Erythroblast (primary cell): ENCODE measurements at regions not wholly inside any gene's neighbourhood (a gene's known extent, or its start where the extent isn't known, plus 50 kb on each side); places are given as distances from the start of the nearest gene placed in this dataset.

Experiments used
- DNase-seq, 2 experiments: peaks; one replicate each; lab custom pipeline; 2025; lab: John Stamatoyannopoulos, UW
- GATA1 ChIP-seq: IDR thresholded peaks from 2 replicates; pipeline ENCODE4 v1.6.1; 2011; ENCODE audit warnings: low read depth, mild to moderate bottlenecking, control low read depth, low read length, moderate library complexity
- POLR2A ChIP-seq: IDR thresholded peaks from 2 replicates; pipeline ENCODE4 v1.6.1; 2011; ENCODE audit warnings: mild to moderate bottlenecking, low read length

DNA sequence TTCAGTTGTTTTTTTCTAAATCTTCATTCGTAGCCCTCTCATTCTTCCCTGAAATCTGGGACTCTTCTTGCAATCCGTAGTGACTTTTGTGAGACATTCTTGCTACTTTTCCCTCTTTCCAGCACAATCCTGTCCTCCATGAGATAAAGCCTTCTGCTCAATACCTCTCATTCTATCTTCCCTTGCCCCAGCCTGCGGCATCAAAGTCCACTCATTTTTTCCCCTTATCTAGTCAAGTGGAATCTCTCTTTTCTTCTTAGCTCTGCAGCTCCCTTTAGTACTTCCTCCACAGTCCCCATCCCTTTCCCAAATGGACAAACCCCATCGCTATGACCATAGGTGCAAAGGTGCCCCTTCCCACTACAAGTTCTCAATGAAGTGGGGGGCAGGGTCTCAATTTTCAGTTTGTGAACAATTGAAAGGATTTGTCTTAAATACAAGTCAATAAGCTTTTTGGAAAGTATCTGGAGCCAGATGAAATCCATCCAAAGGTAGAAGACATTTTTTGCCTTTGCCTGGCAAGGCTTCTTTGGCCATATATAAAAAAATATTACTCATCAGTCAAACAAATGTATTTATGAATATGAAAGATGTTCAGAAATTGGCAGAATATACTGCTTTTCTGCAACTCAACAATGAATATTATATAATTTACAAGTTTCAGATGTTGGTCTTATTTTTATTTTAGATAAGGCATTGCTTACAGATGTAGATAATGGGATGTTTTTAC lies 179.4 kb downstream of the SNAPC1 start:
- DNase-seq = no peak
- no peak for TF ChIP-seq GATA1
- TF ChIP-seq POLR2A = no peak

DNA sequence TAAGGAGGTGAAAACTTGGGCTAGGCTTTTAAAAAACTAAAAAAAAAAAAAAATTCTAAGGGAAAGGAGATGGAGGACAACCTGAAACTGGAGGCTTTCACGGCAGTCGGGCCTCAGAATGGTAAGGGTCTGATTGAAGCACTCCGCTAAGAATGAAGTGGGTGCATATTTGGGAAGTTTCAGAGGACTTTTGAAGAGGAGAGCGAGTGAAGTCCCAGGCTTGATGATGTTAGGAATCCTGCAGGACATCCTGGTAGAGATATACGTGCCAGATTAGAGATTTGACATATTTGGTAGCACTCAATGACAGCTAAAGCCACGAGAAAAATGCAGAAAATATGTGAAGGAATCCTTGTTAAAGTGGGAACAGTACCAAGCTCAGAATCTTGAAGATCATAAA lies 186.2 kb downstream of the SNAPC1 start:
- TF ChIP-seq POLR2A = no peak
- TF ChIP-seq GATA1 = no peak
- DNase-seq = no peak

DNA sequence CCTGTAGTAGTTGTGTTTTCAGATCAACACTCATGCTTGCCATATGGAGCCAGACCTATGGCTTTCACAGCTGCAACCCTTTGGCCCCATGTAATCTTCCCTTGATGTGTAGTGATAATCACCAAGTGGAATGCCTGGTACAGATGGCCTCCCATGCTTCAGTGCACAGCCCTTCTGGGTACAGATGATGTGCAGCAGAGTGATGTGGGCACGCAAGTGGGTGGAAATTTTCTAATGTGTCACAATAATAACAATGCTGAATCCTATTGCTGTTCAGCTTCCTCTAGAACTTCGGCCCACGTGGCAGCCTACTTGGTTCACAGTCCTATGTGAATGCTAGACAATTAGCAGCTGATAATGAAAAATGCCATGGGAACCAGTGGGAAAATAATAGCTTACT lies 188.1 kb downstream of the SNAPC1 start:
- TF ChIP-seq POLR2A = no peak
- no peak for DNase-seq

DNA sequence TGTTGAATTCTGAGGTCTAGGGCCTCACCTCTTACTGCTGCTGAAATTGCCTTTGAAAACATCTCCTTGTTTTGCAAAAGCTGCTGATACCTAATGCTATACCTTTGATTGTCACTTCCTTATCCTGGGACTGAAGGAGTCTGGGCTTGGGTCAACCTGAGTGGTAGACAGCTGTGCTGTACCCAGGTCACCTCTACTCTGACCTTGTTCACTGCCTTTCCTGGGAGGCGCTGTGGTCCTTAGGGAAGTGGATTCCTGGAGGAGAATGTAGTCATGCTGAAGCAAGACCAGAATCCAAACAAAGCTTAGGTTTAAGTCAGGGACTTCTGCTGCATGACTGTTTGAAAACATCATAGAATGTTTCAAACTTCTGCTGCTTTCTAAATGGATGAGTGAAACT lies 191.4 kb downstream of the SNAPC1 start:
- DNase-seq = no peak
- TF ChIP-seq GATA1 = no peak
- TF ChIP-seq POLR2A = no peak

- no peak for DNase-seq
- TF ChIP-seq POLR2A (no peak), GATA1 (no peak)
Measured at GRCh38 chr14:61954306-61954705, 192.1 kb downstream of the SNAPC1 start.

DNA sequence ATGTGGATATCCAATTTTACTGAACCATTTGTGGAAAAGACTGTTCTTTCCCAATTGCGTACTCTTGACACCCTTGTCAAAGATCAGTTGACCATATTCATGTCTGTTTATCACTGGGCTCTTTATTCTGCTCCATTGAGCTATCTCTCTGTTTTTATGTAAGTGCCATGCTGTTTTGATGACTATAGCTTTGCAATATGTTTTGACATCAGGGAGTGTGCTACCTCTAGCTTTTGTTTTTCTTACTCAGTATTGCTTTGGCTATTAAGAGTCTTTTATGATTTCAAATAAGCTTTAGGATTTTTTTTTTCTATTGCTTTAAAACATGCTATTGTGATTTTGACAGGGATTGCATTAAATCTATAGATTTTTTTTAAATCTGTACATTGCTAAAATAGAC lies 194.3 kb downstream of the SNAPC1 start:
- DNase-seq = no peak
- TF ChIP-seq POLR2A (no peak), GATA1 (no peak)

DNA sequence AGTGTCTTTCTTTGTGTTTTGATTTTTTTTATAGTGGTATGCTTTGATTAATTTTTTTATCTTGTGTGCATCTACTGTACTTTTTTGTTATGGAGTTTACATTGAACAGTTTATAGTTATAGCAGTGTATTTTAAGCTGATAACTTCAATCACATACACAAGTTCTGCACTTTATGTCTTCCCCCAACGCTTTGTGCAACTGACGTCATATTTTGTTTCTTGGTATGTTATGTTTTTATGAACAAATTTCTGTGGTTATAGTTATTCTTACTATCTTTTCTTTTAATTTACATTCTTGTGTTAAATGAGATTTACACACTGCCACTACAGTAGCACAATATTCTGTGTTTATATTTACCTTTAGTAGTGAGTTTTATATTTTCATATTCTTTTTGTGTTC lies 197.1 kb downstream of the SNAPC1 start:
- DNase-seq = no peak
- TF ChIP-seq POLR2A = no peak
- no peak for TF ChIP-seq GATA1

DNA sequence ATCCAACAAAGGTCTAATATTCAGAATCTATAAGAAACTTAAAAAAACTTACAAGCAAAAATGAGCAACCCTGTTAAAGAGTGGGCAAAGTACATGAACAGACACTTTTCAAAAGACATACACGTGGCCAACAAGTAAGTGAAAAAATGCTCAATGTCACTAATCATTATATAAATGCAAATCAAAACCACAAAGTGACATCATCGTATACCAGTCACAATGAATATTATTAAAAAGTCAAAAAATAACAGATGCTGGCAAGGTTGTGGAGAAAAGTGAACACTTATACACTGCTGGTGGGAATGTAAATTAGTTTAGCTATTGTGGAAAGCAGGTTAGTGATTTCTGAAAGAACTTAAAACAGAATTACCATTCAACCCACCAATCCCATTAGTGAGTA lies 199.1 kb downstream of the SNAPC1 start:
- DNase-seq = no peak
- TF ChIP-seq POLR2A (no peak), GATA1 (no peak)

DNA sequence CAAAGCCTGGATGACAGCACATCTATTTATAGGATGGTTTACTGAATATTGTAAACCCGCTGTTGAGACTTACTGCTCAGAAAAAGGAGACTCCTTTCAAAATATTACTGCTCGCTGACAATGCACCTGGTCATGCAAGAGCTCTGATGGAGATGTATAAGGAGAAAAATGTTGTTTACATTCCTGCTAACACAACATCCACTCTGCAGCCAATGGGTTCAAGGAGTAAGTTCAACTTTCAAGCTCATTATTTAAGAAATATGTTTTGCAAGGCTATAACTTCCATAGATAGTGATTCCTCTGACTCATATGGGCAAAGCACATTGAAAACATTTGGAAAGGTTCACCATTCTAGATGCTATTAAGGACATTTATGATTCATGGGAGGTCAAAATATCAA lies 201.7 kb downstream of the SNAPC1 start:
- no peak for DNase-seq
- no peak for TF ChIP-seq POLR2A
- no peak for TF ChIP-seq GATA1

DNA sequence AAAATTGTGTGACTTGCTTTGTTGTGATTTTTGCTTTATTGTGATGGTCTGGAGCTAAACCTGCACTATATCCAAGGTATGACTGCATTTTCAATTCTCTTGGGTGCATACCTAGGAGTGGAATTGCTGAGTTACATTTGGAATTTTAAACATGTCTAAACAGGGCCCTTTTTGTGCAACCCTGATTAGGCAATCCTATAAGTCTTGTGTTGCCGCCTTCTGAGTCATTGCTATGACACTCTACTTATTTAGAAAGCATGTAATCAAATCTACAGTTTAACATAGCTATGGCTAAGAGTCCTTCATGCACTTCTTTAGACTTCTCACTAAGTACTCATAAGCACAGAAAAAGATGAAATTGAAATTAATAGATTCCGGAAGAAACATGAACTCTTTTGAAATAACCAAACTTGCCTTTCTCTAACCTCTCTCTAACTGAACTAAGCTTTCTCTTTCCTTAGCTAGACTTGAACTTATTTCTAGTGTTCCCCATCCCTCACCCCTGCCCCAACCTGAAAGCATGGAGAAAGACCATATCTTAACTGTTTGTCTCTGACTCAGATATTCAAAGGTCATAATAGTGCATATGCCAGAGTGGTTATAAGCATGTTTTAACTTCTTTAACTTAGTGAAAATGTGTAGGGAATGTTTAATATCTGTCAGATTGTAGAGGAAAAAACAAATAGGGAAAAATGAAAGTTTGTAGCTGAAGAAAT lies 203.0 kb downstream of the SNAPC1 start:
- TF ChIP-seq POLR2A = no peak
- no peak for TF ChIP-seq GATA1
- DNase-seq = no peak

GRCh38 chr14:61968207-61968606 lies 206.0 kb downstream of the SNAPC1 start:
- no peak for DNase-seq
- TF ChIP-seq GATA1 = no peak
- TF ChIP-seq POLR2A = no peak

DNA sequence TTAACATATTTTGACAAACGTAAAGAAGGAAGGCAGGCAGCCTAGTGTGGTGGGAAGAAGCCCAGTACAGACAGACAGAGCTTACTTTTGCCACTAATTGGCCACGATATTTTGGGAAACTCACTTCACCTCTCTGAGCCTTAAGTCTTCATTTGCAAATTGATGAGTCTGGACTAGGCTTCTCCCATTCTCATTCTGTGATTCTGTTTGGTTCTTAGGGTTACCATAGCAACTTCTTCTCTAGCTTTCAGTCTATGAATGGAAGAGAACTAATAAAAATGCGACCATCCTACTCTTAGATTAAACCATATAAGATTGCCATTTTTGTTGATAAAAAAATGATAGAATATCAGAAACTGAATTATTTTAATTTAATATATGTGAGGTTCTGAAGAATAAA lies 210.5 kb downstream of the SNAPC1 start:
- TF ChIP-seq GATA1 = no peak
- no peak for DNase-seq

DNA sequence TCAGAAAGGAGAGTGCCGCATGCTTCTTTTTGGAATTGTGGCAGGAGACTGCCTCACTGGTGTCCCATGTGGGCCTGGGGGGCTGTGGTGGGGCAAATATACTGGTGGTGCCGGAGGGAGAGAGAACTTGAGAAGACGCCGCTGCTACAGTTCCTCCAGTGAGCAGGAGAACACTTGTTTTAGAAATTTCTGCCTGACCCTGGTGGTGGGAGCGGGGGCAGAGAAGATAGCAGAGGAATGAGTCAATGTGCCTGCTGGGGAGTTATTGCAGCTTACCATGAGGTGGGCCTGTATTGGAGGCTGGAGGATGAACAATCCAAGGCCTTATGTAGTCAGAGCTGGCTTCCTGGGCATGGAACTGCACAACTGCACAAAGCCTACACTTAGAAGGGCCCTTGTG lies 211.8 kb downstream of the SNAPC1 start:
- no peak for TF ChIP-seq POLR2A
- TF ChIP-seq GATA1 = no peak
- DNase-seq = no peak

- no peak for DNase-seq
- TF ChIP-seq GATA1 (no peak), POLR2A (no peak)
Measured at GRCh38 chr14:61977217-61977616, 215.0 kb downstream of the SNAPC1 start.

- TF ChIP-seq POLR2A (no peak), GATA1 (no peak)
- no peak for DNase-seq
Measured at GRCh38 chr14:61988240-61988639, 226.0 kb downstream of the SNAPC1 start.

DNA sequence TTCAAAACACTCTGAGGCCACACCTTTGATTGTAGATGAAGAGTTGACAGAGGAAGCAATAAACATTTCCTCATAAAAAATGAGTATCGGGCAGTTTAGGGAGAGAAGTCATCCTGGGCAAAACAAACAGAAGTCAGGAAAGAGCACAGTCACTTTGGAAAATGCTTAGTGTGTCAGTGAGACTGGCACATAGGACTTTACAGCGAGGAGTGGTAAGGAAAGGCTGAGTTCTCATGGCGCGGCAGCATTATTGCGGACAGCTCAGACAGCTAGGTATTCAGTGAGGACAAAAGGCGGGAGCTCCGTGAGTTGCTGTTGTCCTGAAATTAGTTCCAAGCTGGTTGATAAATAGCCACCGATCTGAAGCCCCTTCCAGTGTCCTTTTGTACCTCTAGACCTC lies 229.9 kb downstream of the SNAPC1 start:
- TF ChIP-seq POLR2A = no peak
- TF ChIP-seq GATA1 = no peak
- DNase-seq = no peak
